Heart right ventricle (tissue), 16 donors: ENCODE measurements at regions not wholly inside any gene's neighbourhood (a gene's known extent, or its start where the extent isn't known, plus 50 kb on each side); places are given as distances from the start of the nearest gene placed in this dataset.

Experiments used
- ATAC-seq, 8 donors: fragments of 200-7000 bp; cut with Tn5 transposase; one replicate each; pipeline ENCODE4 v1.9.1; 2020; ENCODE audit warnings: mild to moderate bottlenecking in 8 of 8, moderate library complexity in 8 of 8, moderate number of reproducible peaks in 1 of 8
- DNase-seq, 2 donors: peaks; one replicate each; pipeline ENCODE4 v3.0.0-alpha.2; 2020
- H3K27ac ChIP-seq, 10 donors: fragments of 200-600 bp; sonication (generic) in 2 of 10; one replicate each; pipeline versions ENCODE4 v1.5.0 to v1.8.0; 2020 to 2022; ENCODE audit warnings: mild to moderate bottlenecking in 3 of 10
- H3K27me3 ChIP-seq, 7 donors: fragments of 200-600 bp; one replicate each; pipeline ENCODE4 v1.8.0; 2021 to 2022; ENCODE audit warnings: mild to moderate bottlenecking in 2 of 7
- H3K36me3 ChIP-seq, 9 donors: fragments of 200-600 bp; sonication (generic) in 1 of 9; one replicate each; pipeline versions ENCODE4 v1.5.0 to v1.8.0; 2020 to 2022; ENCODE audit warnings: mild to moderate bottlenecking in 2 of 9
- H3K4me1 ChIP-seq, 9 donors: fragments of 200-600 bp; sonication (generic) in 1 of 9; one replicate each; pipeline versions ENCODE4 v1.5.0 to v1.8.0; 2020 to 2022; ENCODE audit warnings: mild to moderate bottlenecking in 4 of 9
- H3K4me3 ChIP-seq, 10 donors: fragments of 200-600 bp; sonication (generic) in 2 of 10; one replicate each; pipeline versions ENCODE4 v1.5.0 to v1.8.0; 2020 to 2022; ENCODE audit warnings: mild to moderate bottlenecking in 7 of 10, moderate library complexity in 2 of 10
- H3K9me3 ChIP-seq, 11 donors: fragments of 200-600 bp in 10 of 11; sonication (generic) in 2 of 11; one replicate each; pipeline versions ENCODE4 v1.5.0 to v1.8.0; 2013 to 2022; ENCODE audit warnings: mild to moderate bottlenecking in 2 of 11, control low read depth in 1 of 11, moderate library complexity in 1 of 11
- CTCF ChIP-seq, 9 donors: fragments of 200-600 bp; sonication (generic) in 2 of 9; IDR thresholded peaks; one replicate each; pipeline versions ENCODE4 v1.5.0 to v1.8.0; 2021 to 2022; ENCODE audit warnings: antibody characterized with exemption in 9 of 9, mild to moderate bottlenecking in 5 of 9, moderate library complexity in 1 of 9
- WGBS, 2 donors: extraction: QIAGEN DNeasy Blood & Tissue Kit; methylation state at CpG; one replicate each; pipeline ENCODE4 v1.1.7; 2013; ENCODE audit warnings: inconsistent platforms in 1 of 2; 5-methylcytosine and 5-hydroxymethylcytosine counted together
- intact Hi-C, 10 donors: fragments of 100-400 bp; cut with DNase I; formaldehyde crosslinking; loops; one replicate each; pipeline versions ENCODE4 v1.11.1 to v1.14.2; 2022
- donor health status: Arrhythmogenic right ventricular cardiomyopathy.
- donor health status: ischemic (EF 13 %, LVEDD 7.1; RV severe dilation, severe dysfunction).
- donor health status: healthy with polysubstance abuse.
- donor health status: DM: no; HTN: yes; CAD: no.
- donor health status: DM: no; HTN: no; CAD: no.
- donor health status: ischemic (EF 25% LVEDD 6.9; RV normal size, moderate dysfunction).
- donor health status: ischemic (EF 25% LVEDD 5.7; RV mildly dilated, moderate dysfunction).
- donor health status: healthy.
- donor health status: DM: yes; HTN: yes; CAD: no.
- donor health status: Ischemic cardiomyopathy.
- donor health status: ischemic (EF 35%, LVEDD 5.7; RV mildly dilated, moderate dysfunction).
- donor health status: nonischemic (EF 11% LVEDD 7.7; RV severe dilation, severe dysfunction).
- donor health status: DM: yes; HTN: yes; CAD: no.
- donor health status: PGD.
- donor health status: ischemic (EF 29% LVEDD 5.4; RV normal size, mild dysfunction).
- donor health status: nonischemic (EF 23%, LVEDD 6.1; RV moderate dilation, normal function).

- DNase-seq (no peak), ATAC-seq (no peak)
- Histone ChIP-seq H3K27ac (no peak overlapping the region), H3K4me3 (no peak overlapping the region), H3K9me3 (no peaks in the 10 kb centered on the region), H3K27me3 (no peaks in the 10 kb centered on the region), H3K36me3 (peaks cover 0 to 24% (median 0%) of the 10 kb centered on the region in 9 donors), H3K4me1 (peaks cover 0 to 28% (median 8%) of the 10 kb centered on the region in 9 donors)
- WGBS, 2 donors = 81 to 82% methylated on average over 2 of the region's 2 CpGs
- intact Hi-C loops = loop anchor here in 2 of 10 donors (10.0 kb wide), 1 partner anchor 97 kb away; a partner anchor contains a TSS
- no peak for TF ChIP-seq CTCF (IDR thresholded peaks at IDR 0.05)
Observed at GRCh38 chr18:46271488-46271887, 167.3 kb downstream of the HAUS1 start.

- Histone ChIP-seq H3K27ac (no peak overlapping the region), H3K36me3 (peaks cover 0 to 13% (median 0%) of the 10 kb centered on the region in 9 donors), H3K4me3 (no peak overlapping the region), H3K27me3 (no peaks in the 10 kb centered on the region), H3K4me1 (peaks cover 0 to 28% (median 18%) of the 10 kb centered on the region in 9 donors), H3K9me3 (no peaks in the 10 kb centered on the region)
- no peak for TF ChIP-seq CTCF (IDR thresholded peaks at IDR 0.05)
- no peak for DNase-seq
- WGBS, 2 donors = 75 to 83% methylated on average over 1 of the region's 1 CpG
- ATAC-seq = no peak
- intact Hi-C loops = loop anchor here in 2 of 10 donors (10.0 kb wide), 1 partner anchor 99 kb away; a partner anchor contains a TSS
Observed at GRCh38 chr18:46273861-46274260, 169.7 kb downstream of the HAUS1 start.

GRCh38 chr18:46274266-46274665 lies 170.1 kb downstream of the HAUS1 start:
- DNase-seq = no peak
- no peaks in the 10 kb centered on the region for H3K9me3 ChIP-seq
- H3K27me3 ChIP-seq = no peaks in the 10 kb centered on the region
- no peak for TF ChIP-seq CTCF (IDR thresholded peaks at IDR 0.05)
- H3K27ac ChIP-seq = no peak overlapping the region
- peaks cover 0 to 26% (median 17%) of the 10 kb centered on the region in 9 donors for H3K4me1 ChIP-seq
- intact Hi-C loops = loop anchor here in 2 of 10 donors (10.0 kb wide), 1 partner anchor 99 kb away; a partner anchor contains a TSS
- ATAC-seq = no peak
- WGBS, 2 donors = 82 to 86% methylated on average over 1 of the region's 1 CpG
- H3K36me3 ChIP-seq = peaks cover 0 to 9% (median 0%) of the 10 kb centered on the region in 9 donors
- H3K4me3 ChIP-seq = no peak overlapping the region

- peak in 2 of 8 donors; percentile 13 to 20 for ATAC-seq
- intact Hi-C loops = loop anchor here in 3 of 10 donors (5.0 to 10.0 kb wide), 2 partner anchors 101 to 103 kb away; a partner anchor contains a TSS
- no peak for TF ChIP-seq CTCF (IDR thresholded peaks at IDR 0.05)
Observed at GRCh38 chr18:46275370-46275769, 171.2 kb downstream of the HAUS1 start.

More at GRCh38 chr18:46275370-46275769, 171.2 kb downstream of the HAUS1 start:
- no peaks in the 10 kb centered on the region for H3K9me3 ChIP-seq
- no peaks in the 10 kb centered on the region for H3K36me3 ChIP-seq
- H3K27ac ChIP-seq = no peak overlapping the region
- H3K4me3 ChIP-seq = no peak overlapping the region
- no peaks in the 10 kb centered on the region for H3K27me3 ChIP-seq
- no peak for DNase-seq
- WGBS, 2 donors = 58 to 67% methylated on average over 4 of the region's 4 CpGs
- H3K4me1 ChIP-seq = peaks cover 0 to 24% (median 17%) of the 10 kb centered on the region in 9 donors
